ENCODE measurements at regions not wholly inside any gene's neighbourhood (a gene's known extent, or its start where the extent isn't known, plus 50 kb on each side); places are given as distances from the start of the nearest gene placed in this dataset.

DNA sequence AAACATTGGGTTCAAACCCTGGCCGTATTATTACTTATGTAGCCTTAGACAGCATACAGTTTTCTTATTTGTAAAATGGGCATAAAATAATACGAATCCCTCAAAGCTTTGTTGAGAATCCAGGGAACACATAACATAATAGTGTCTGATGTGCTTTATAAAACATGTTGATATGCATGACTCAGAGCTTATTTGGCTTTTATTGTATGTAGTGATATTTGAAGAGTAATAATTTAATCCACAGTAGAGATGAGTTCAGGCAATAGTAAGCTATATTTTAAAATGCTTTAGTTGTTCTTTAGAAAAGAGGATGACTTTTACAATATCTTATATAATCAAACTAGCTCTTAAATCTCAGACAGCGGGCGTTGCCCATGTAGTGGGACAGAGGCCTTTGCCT, 176.4 kb downstream of the SIM1 start:
- DNase-seq (ENCODE audit: low read depth in 1 of 2, low spot score in 2 of 2): no peak
- no peaks in the 10 kb centered on the region for H3K27me3 ChIP-seq (replicated peaks)
- H3K9me3 ChIP-seq (replicated peaks): no peaks in the 10 kb centered on the region

DNA sequence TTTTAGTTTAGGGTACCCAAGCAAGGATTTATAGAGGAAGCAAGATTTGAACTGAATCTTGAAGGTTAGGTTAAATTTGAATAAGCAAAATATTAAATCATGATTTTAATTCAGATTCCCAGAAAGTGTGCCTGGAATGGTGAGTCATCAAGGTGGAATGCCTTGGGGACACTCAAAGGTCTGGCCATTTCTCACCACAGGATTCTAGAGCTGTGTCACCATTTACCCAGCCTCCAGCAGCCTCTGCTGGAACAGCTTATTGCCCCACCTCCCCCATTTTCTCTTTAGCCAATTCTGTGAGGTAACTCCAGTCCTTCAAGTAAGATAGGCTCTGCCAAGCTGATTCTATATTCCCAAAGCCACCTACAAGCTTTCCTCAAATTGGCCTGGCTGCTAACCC, 181.4 kb downstream of the SIM1 start:
- H3K9me3 ChIP-seq (replicated peaks): no peaks in the 10 kb centered on the region
- no peak overlapping the region for H3K4me3 ChIP-seq
- DNase-seq (ENCODE audit: low read depth in 1 of 2, low spot score in 2 of 2): peak; percentile 63 to 79
- peak overlapping the region; percentile 18; the same call in 1 of the 2 replicates for H3K27ac ChIP-seq
- H3K4me1 ChIP-seq (replicated peaks): peaks cover 13% of the 10 kb centered on the region
- H3K36me3 ChIP-seq: no peaks in the 10 kb centered on the region
- no peaks in the 10 kb centered on the region for H3K27me3 ChIP-seq (replicated peaks)

More for the DNA sequence above, 176.4 kb downstream of the SIM1 start:
- Histone ChIP-seq H3K4me3 (no peak overlapping the region), H3K27ac (no peak overlapping the region), H3K36me3 (no peaks in the 10 kb centered on the region), H3K4me1 (replicated peaks) (peaks cover 23% of the 10 kb centered on the region)

DNA sequence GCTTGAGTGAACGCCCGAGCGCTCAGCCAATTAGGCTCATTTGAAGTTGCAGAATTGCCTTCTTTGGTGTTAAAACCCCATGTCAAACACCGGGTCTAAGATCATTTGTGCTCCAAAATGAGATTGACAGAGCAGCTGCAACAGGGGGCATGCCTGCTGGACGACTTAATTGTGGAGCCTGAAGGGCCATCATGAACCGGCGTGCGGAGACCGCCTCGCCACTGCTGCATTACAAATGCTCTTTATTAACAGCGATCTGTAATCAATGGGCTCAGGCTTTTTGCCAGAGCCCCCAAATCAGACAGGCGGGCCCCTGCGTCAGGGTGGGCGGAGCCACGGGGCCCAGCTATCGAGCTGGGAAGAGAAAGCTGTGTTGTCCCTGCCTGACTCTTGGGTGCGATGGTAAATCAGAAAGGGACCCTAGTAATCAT, 183.2 kb downstream of the SIM1 start:
- Histone ChIP-seq H3K27ac (no peak overlapping the region), H3K36me3 (no peaks in the 10 kb centered on the region)
- DNase-seq (ENCODE audit: low read depth in 1 of 2, low spot score in 2 of 2): no peak

DNA sequence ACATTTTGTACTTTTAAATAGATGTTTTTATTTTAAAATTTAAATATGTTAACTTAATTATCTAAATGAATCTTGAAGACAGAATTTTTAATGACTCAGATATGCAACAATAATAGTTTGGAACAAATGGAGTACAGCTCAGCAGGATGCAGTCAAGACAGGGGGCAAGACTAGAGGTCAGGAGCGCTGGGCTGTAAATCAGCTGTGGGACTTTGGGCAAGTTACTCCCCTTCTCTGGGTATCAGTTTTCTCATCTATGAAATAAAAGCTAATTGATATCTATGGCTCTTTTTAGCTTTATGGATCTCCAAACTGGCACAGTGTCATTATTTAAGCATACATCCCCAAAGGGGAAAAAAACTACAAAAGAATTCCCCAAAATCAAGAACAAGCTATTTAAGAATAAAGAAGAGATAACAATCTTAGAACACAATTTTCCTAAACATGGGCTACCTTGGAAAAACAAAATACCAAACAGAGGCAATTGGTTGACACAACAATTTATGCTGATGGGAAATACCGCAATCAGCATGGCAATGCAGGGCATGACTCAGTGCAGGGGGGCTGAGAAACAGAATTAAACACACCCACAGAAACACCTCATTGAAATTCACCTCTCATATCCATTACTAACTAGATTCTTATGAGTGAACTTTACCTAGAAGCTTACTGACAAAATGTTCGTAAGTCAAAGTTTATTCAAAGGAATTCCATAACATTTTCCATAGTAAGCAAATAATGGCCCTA, 188.2 kb downstream of the SIM1 start:
- H3K4me1 ChIP-seq (replicated peaks): no peaks in the 10 kb centered on the region
- no peaks in the 10 kb centered on the region for H3K36me3 ChIP-seq
- no peaks in the 10 kb centered on the region for H3K27me3 ChIP-seq (replicated peaks)
- no peak overlapping the region for H3K27ac ChIP-seq
- H3K9me3 ChIP-seq (replicated peaks): no peaks in the 10 kb centered on the region
- DNase-seq (ENCODE audit: low read depth in 1 of 2, low spot score in 2 of 2): no peak
- H3K4me3 ChIP-seq: no peak overlapping the region

More for the DNA sequence above, 183.2 kb downstream of the SIM1 start:
- no peak overlapping the region for H3K4me3 ChIP-seq
- peaks cover 13% of the 10 kb centered on the region for H3K4me1 ChIP-seq (replicated peaks)
- H3K9me3 ChIP-seq (replicated peaks): no peaks in the 10 kb centered on the region
- no peaks in the 10 kb centered on the region for H3K27me3 ChIP-seq (replicated peaks)

GRCh38 chr6:100274147-100274546, 190.6 kb downstream of the SIM1 start:
- Histone ChIP-seq H3K27me3 (replicated peaks) (no peaks in the 10 kb centered on the region), H3K4me3 (no peak overlapping the region), H3K36me3 (no peaks in the 10 kb centered on the region), H3K9me3 (replicated peaks) (no peaks in the 10 kb centered on the region), H3K27ac (no peak overlapping the region), H3K4me1 (replicated peaks) (peaks cover 14% of the 10 kb centered on the region)
- DNase-seq (ENCODE audit: low read depth in 1 of 2, low spot score in 2 of 2): no peak

GRCh38 chr6:100271625-100272024, 193.1 kb downstream of the SIM1 start:
- Histone ChIP-seq H3K36me3 (no peaks in the 10 kb centered on the region), H3K4me3 (no peak overlapping the region), H3K4me1 (replicated peaks) (peaks cover 39% of the 10 kb centered on the region), H3K27ac (no peak overlapping the region), H3K27me3 (replicated peaks) (no peaks in the 10 kb centered on the region), H3K9me3 (replicated peaks) (no peaks in the 10 kb centered on the region)
- DNase-seq (ENCODE audit: low read depth in 1 of 2, low spot score in 2 of 2): no peak

DNA sequence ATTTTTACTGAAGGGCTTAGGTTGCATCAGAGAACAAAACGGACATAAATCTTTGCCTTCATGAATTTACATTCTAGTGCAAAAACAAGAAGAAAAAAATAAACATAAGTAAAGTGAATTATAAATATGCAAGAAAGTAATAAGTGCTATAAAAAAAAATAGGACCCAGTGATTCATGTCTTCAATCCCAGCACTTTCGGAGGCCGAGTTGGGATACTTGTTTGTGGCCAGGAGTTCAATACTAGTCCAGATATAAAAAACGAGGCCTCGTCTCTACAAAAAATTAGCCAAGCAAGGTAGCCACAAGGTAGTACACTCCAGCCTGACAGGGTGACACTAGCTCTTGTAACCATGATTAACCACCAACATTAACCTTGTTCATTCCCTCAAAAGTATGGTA, 193.5 kb downstream of the SIM1 start:
- Histone ChIP-seq H3K27me3 (replicated peaks) (no peaks in the 10 kb centered on the region), H3K36me3 (no peaks in the 10 kb centered on the region), H3K4me3 (no peak overlapping the region), H3K4me1 (replicated peaks) (peaks cover 40% of the 10 kb centered on the region), H3K9me3 (replicated peaks) (no peaks in the 10 kb centered on the region), H3K27ac (no peak overlapping the region)
- DNase-seq (ENCODE audit: low read depth in 1 of 2, low spot score in 2 of 2): no peak

DNA sequence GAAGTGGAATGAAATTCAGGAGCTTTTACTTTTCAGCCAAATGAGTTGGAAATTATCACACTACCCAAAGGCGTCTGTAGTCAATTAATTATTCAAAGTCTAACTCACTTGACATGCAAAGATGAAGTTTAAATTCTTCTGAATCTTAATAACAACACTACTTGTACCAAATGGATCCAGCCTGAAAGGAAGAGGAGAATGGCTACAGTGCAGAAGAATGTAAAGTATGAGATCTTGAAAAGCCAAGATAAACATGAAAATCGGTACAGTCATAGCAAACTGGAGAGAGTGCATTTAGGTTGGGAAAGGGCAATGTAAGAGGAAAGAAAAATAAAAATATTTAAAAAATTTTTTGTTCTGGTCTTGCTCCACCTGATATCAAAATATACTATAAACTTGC, 195.5 kb downstream of the SIM1 start:
- Histone ChIP-seq H3K4me1 (replicated peaks) (peaks cover 40% of the 10 kb centered on the region), H3K27ac (peak overlapping the region; percentile 16), H3K4me3 (no peak overlapping the region), H3K36me3 (no peaks in the 10 kb centered on the region), H3K9me3 (replicated peaks) (no peaks in the 10 kb centered on the region), H3K27me3 (replicated peaks) (no peaks in the 10 kb centered on the region)
- peak in 1 of 2 experiments; percentile 72 for DNase-seq (ENCODE audit: low read depth in 1 of 2, low spot score in 2 of 2)

- Histone ChIP-seq H3K36me3 (no peaks in the 10 kb centered on the region), H3K27ac (peak overlapping the region; percentile 16), H3K9me3 (replicated peaks) (no peaks in the 10 kb centered on the region), H3K4me1 (replicated peaks) (peaks cover 40% of the 10 kb centered on the region), H3K4me3 (no peak overlapping the region), H3K27me3 (replicated peaks) (no peaks in the 10 kb centered on the region)
- DNase-seq (ENCODE audit: low read depth in 1 of 2, low spot score in 2 of 2): peak in 1 of 2 experiments; percentile 63
Measured at GRCh38 chr6:100268326-100268725, 196.4 kb downstream of the SIM1 start.

GRCh38 chr6:100267721-100268123, 197.0 kb downstream of the SIM1 start:
- H3K9me3 ChIP-seq (replicated peaks): no peaks in the 10 kb centered on the region
- peaks cover 40% of the 10 kb centered on the region for H3K4me1 ChIP-seq (replicated peaks)
- no peaks in the 10 kb centered on the region for H3K27me3 ChIP-seq (replicated peaks)
- H3K27ac ChIP-seq: peak overlapping the region; percentile 16
- peak in 1 of 2 experiments; percentile 58 for DNase-seq (ENCODE audit: low read depth in 1 of 2, low spot score in 2 of 2)
- H3K4me3 ChIP-seq: no peak overlapping the region
- H3K36me3 ChIP-seq: no peaks in the 10 kb centered on the region

- H3K27me3 ChIP-seq (replicated peaks): no peaks in the 10 kb centered on the region
- peaks cover 40% of the 10 kb centered on the region for H3K4me1 ChIP-seq (replicated peaks)
- H3K9me3 ChIP-seq (replicated peaks): no peaks in the 10 kb centered on the region
- H3K4me3 ChIP-seq: no peak overlapping the region
- no peak overlapping the region for H3K27ac ChIP-seq
- no peak for DNase-seq (ENCODE audit: low read depth in 1 of 2, low spot score in 2 of 2)
- no peaks in the 10 kb centered on the region for H3K36me3 ChIP-seq
Measured at GRCh38 chr6:100266494-100267401, 198.0 kb downstream of the SIM1 start.

- peaks cover 15% of the 10 kb centered on the region for H3K4me1 ChIP-seq (replicated peaks)
- H3K9me3 ChIP-seq (replicated peaks): no peaks in the 10 kb centered on the region
- H3K27ac ChIP-seq: no peak overlapping the region
- no peak for DNase-seq (ENCODE audit: low read depth in 1 of 2, low spot score in 2 of 2)
- no peaks in the 10 kb centered on the region for H3K36me3 ChIP-seq
- no peak overlapping the region for H3K4me3 ChIP-seq
- no peaks in the 10 kb centered on the region for H3K27me3 ChIP-seq (replicated peaks)
Measured at GRCh38 chr6:100262086-100262485, 202.6 kb downstream of the SIM1 start.

DNA sequence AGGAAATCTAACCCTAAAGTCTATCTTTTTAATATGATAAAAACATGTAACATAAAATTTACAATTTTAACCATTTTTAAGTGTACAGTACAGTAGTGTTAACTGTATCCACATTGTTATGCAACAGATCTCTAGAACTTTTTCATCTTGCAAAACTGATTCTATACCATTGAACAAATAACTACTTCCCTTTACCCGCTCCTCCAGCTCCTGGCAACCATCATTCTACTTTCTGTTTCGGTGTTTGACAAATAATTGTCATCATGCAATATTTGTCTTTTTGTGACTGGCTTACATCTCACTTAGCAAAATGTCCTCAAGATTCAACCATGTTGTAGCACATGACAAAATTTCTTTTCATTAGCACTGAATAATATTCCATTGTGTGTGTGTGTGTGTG, 203.2 kb downstream of the SIM1 start:
- Histone ChIP-seq H3K27me3 (replicated peaks) (no peaks in the 10 kb centered on the region), H3K36me3 (no peaks in the 10 kb centered on the region), H3K9me3 (replicated peaks) (no peaks in the 10 kb centered on the region), H3K4me3 (no peak overlapping the region), H3K27ac (no peak overlapping the region), H3K4me1 (replicated peaks) (peaks cover 10% of the 10 kb centered on the region)
- DNase-seq (ENCODE audit: low read depth in 1 of 2, low spot score in 2 of 2): no peak

GRCh38 chr6:100260584-100260983, 204.1 kb downstream of the SIM1 start:
- Histone ChIP-seq H3K36me3 (no peaks in the 10 kb centered on the region), H3K4me1 (replicated peaks) (peaks cover 10% of the 10 kb centered on the region), H3K9me3 (replicated peaks) (no peaks in the 10 kb centered on the region), H3K27ac (no peak overlapping the region), H3K4me3 (no peak overlapping the region), H3K27me3 (replicated peaks) (no peaks in the 10 kb centered on the region)
- DNase-seq (ENCODE audit: low read depth in 1 of 2, low spot score in 2 of 2): no peak
